K562 (cell line): ENCODE measurements at regions not wholly inside any gene's neighbourhood (a gene's known extent, or its start where the extent isn't known, plus 50 kb on each side); places are given as distances from the start of the nearest gene placed in this dataset.

Source experiments
- FOS ChIP-seq: IDR thresholded peaks from 3 replicates; pipeline ENCODE4 v1.6.1; 2011; ENCODE audit not compliant: insufficient read length; ENCODE audit errors: extremely low read depth
- ZFP30 ChIP-seq: fragments of 250-450 bp; sonication (Bioruptor Pico); IDR thresholded peaks from 2 replicates; pipeline ENCODE4 v1.8.0; 2022; ENCODE audit warnings: moderate library complexity, mild to moderate bottlenecking, inconsistent platforms, borderline replicate concordance
- ZKSCAN8 ChIP-seq: fragments of 200-800 bp; sonication (Bioruptor generic); IDR thresholded peaks from 2 replicates; pipeline ENCODE4 v1.6.1; 2016; ENCODE audit warnings: missing genetic modification characterization, missing compliant biosample characterization
- ZNF384 ChIP-seq: IDR thresholded peaks from 2 replicates; pipeline ENCODE4 v1.6.1; 2012; ENCODE audit warnings: low read depth, low read length, improper control_type of control experiment
- TF ChIP-seq, protein P1 (sequence below): fragments of 200-800 bp; sonication (Bioruptor generic); IDR thresholded peaks from 2 replicates; pipeline ENCODE4 v1.6.1; 2016; ENCODE audit warnings: missing genetic modification characterization, missing compliant biosample characterization

DNA sequence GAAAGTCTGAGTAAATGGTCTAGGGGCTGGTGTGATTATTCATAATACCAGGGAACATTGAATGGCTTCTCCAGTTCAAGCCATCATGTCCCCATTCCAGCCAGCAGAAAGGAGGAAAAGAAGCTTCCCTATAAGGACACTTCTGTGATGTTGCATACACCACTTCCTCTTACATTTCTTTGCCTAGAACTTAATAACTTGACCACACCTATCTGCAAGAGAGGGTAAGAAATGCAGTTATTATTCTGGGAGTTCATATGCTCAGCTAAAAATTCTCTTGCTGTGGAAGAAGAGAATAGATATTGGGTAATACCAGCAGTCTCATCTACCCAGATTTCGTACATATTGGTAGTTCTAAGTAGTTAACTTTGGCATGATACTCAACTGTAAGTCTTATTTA, 166.1 kb downstream of the SLC28A3 start:
- TF ChIP-seq ZKSCAN8 (CRISPR knock-in tag) (no peak), ZFP30 (CRISPR knock-in tag) (no peak), ZNF384 (no peak), FOS (no peak)
- TF ChIP-seq, protein P1, sequence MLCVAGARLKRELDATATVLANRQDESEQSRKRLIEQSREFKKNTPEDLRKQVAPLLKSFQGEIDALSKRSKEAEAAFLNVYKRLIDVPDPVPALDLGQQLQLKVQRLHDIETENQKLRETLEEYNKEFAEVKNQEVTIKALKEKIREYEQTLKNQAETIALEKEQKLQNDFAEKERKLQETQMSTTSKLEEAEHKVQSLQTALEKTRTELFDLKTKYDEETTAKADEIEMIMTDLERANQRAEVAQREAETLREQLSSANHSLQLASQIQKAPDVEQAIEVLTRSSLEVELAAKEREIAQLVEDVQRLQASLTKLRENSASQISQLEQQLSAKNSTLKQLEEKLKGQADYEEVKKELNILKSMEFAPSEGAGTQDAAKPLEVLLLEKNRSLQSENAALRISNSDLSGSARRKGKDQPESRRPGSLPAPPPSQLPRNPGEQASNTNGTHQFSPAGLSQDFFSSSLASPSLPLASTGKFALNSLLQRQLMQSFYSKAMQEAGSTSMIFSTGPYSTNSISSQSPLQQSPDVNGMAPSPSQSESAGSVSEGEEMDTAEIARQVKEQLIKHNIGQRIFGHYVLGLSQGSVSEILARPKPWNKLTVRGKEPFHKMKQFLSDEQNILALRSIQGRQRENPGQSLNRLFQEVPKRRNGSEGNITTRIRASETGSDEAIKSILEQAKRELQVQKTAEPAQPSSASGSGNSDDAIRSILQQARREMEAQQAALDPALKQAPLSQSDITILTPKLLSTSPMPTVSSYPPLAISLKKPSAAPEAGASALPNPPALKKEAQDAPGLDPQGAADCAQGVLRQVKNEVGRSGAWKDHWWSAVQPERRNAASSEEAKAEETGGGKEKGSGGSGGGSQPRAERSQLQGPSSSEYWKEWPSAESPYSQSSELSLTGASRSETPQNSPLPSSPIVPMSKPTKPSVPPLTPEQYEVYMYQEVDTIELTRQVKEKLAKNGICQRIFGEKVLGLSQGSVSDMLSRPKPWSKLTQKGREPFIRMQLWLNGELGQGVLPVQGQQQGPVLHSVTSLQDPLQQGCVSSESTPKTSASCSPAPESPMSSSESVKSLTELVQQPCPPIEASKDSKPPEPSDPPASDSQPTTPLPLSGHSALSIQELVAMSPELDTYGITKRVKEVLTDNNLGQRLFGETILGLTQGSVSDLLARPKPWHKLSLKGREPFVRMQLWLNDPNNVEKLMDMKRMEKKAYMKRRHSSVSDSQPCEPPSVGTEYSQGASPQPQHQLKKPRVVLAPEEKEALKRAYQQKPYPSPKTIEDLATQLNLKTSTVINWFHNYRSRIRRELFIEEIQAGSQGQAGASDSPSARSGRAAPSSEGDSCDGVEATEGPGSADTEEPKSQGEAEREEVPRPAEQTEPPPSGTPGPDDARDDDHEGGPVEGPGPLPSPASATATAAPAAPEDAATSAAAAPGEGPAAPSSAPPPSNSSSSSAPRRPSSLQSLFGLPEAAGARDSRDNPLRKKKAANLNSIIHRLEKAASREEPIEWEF (CRISPR knock-in tag) = no peak
